Epithelial cell of esophagus (primary cell): ENCODE measurements at regions not wholly inside any gene's neighbourhood (a gene's known extent, or its start where the extent isn't known, plus 50 kb on each side); places are given as distances from the start of the nearest gene placed in this dataset.
A peak's percentile ranks its signal among the peaks of the same experiment; 100 is the strongest.

Experiments
- DNase-seq: peaks from one replicate; pipeline ENCODE4 v3.0.0; 2010; ENCODE audit warnings: low read depth
- H3K4me3 ChIP-seq: 2 replicates; pipeline ENCODE4 v1.5.1; 2011; ENCODE audit warnings: mild to moderate bottlenecking, low read length, control low read depth
- CTCF ChIP-seq: IDR thresholded peaks from 2 replicates; pipeline ENCODE4 v1.5.1; 2011; ENCODE audit warnings: low read depth, mild to moderate bottlenecking, low read length, control low read depth, inconsistent platforms; ENCODE audit not compliant: insufficient read depth; ENCODE audit errors: missing control alignments

GRCh38 chr20:6420336-6420735, 297.5 kb upstream of the FERMT1 start:
- DNase-seq: peak; percentile 61
- TF ChIP-seq CTCF: no peak
- no peak overlapping the region for H3K4me3 ChIP-seq

GRCh38 chr20:6418732-6419131, 295.9 kb upstream of the FERMT1 start:
- H3K4me3 ChIP-seq: no peak overlapping the region
- DNase-seq: peak; percentile 27
- no peak for TF ChIP-seq CTCF

GRCh38 chr20:6416371-6416770, 293.5 kb upstream of the FERMT1 start:
- no peak for TF ChIP-seq CTCF
- no peak overlapping the region for H3K4me3 ChIP-seq

GRCh38 chr20:6411651-6412050, 288.8 kb upstream of the FERMT1 start:
- DNase-seq: no peak
- no peak overlapping the region for H3K4me3 ChIP-seq
- no peak for TF ChIP-seq CTCF

More at GRCh38 chr20:6416371-6416770, 293.5 kb upstream of the FERMT1 start:
- no peak for DNase-seq

GRCh38 chr20:6410721-6411120, 287.9 kb upstream of the FERMT1 start:
- DNase-seq: no peak
- H3K4me3 ChIP-seq: no peak overlapping the region

GRCh38 chr20:6407163-6407562, 284.3 kb upstream of the FERMT1 start:
- peak; percentile 66 for DNase-seq
- H3K4me3 ChIP-seq: no peak overlapping the region
- TF ChIP-seq CTCF: no peak

More at GRCh38 chr20:6410721-6411120, 287.9 kb upstream of the FERMT1 start:
- TF ChIP-seq CTCF: no peak

GRCh38 chr20:6401893-6402557, 279.2 kb upstream of the FERMT1 start:
- H3K4me3 ChIP-seq: no peak overlapping the region
- no peak for DNase-seq
- no peak for TF ChIP-seq CTCF
